GM19043 (cell line): ENCODE measurements at regions not wholly inside any gene's neighbourhood (a gene's known extent, or its start where the extent isn't known, plus 50 kb on each side); places are given as distances from the start of the nearest gene placed in this dataset.

ENCODE experiments used
- ATAC-seq: cut with Tn5 transposase; IDR thresholded peaks from one replicate; pipeline ENCODE4 v1.9.1; 2021; ENCODE audit warnings: low read depth; ENCODE audit not compliant: unreplicated experiment

- no peak for ATAC-seq
These were observed 80.2 kb upstream of the SORBS2 start for GRCh38 chr4:185892165-185892564.

- ATAC-seq: no peak
These were observed 81.5 kb upstream of the SORBS2 start for GRCh38 chr4:185893500-185893899.

DNA sequence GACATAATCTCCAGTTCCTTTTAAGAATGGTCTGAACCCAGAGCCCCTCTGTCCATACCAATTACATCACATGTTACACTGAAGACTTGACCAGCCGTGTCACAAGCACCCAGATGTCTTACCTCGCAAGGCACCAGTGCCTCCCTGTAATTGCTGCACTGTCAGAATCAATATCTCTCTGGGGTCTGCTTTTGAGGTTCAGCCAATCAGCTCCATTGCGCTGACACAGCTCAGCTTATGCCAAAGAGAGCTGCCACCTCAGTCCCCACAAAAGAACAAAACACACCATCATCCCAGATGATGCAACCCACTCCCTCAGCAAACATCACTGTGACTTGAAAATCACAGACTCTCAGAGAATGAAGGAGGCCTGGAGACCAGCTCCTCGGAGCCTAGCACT lies 82.5 kb upstream of the SORBS2 start:
- no peak for ATAC-seq

DNA sequence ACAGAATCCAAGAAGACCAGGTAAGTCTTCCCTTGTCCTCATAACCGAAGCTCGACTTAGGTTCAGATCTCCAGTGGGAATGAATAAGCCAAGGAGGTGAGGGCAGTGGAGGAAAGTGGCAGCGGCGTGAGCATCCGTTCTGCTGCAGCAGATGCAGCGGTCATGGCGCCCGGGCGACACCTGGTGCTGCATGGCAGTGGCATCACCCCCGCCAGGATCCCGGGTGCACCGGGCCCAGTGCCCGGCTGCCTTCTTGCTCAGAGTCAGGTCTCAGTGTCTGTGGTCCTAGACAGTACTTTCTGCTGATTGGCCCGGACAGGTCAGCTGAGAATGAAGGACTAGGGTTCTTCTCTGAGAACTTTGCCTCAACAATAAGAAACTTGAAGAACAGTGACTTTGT lies 83.4 kb upstream of the SORBS2 start:
- no peak for ATAC-seq

- ATAC-seq: no peak
These were observed 83.9 kb upstream of the SORBS2 start for GRCh38 chr4:185895866-185896265.

- ATAC-seq: no peak
These were observed 85.0 kb upstream of the SORBS2 start for GRCh38 chr4:185896817-185897488.

GRCh38 chr4:185898413-185898812 lies 86.4 kb upstream of the SORBS2 start:
- ATAC-seq: no peak

DNA sequence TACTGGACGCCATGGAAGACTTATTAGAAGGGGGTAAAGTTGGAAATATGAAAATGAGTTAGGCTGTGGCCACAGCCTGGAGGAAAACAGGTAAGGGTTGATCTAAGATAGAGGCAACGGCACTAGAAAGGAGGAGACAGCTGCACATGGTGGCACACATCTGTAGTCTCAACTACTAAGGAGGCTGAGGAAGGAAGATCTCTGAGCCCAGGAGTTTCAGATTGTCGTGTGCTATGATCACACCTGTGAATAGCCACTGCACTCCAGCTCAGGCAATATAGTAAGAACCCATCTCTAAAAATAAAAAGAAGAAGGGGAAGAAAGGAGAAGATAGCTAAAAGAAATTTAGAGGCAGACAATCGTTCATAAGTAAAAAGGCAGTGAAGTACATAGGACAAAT lies 87.8 kb upstream of the SORBS2 start:
- ATAC-seq: no peak

- ATAC-seq: no peak
These were observed 90.7 kb upstream of the SORBS2 start for GRCh38 chr4:185902654-185903053.

- ATAC-seq: no peak
These were observed 91.2 kb upstream of the SORBS2 start for GRCh38 chr4:185903205-185903604.

- no peak for ATAC-seq
These were observed 92.4 kb upstream of the SORBS2 start for GRCh38 chr4:185904381-185904780.

GRCh38 chr4:185909972-185910371 lies 98.0 kb upstream of the SORBS2 start:
- ATAC-seq: no peak

- no peak for ATAC-seq
These were observed 99.6 kb upstream of the SORBS2 start for GRCh38 chr4:185911556-185912064.

DNA sequence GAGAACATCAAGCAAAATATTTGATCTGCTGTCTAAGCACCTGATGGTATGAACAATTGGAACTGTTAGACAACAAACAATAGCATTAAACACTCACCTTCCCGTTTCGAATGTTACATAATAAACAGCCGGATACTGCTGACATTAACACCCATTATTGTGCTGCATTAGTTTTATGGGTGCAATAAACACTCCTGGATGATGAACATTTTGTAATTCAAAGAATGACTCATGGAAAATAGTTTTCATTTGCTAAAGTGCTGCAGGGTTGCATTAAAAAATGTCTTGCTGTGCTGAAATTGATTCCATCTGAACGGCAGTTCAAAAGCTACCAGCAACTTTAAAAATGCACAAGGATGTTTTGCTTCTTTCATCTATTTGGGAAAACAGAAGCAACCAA lies 100.8 kb upstream of the SORBS2 start:
- ATAC-seq: no peak

DNA sequence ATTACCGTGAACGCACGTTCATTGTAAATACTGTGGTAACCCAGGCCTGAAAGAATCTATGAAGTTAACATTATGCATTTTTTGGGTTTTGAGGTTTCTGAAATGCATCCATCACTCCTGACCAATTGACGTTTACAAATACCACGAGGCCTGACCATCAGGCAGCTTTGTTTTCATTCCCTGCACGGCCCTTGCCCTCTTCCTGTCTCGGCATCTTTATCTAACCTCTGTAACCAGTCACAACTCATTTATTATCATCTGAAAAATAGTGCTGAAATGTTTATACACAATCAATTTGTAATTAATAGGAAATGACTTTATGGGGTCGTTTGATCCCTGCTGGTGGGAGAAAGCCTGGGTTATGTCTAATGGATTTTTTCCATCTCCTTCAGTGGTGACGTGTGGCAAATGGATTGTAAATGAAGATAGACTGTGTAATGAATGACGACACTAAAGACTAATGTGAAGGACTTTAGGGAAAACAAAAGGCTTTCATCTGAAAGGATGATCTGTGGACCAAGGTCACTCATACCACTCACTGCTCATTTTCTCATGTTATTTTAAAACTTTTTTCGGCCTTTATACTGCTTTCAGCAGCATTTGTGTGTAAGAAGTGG lies 102.7 kb upstream of the SORBS2 start:
- no peak for ATAC-seq

- ATAC-seq: no peak
These were observed 103.3 kb upstream of the SORBS2 start for GRCh38 chr4:185915271-185915670.

- no peak for ATAC-seq
These were observed 103.8 kb upstream of the SORBS2 start for GRCh38 chr4:185915817-185916216.

- ATAC-seq: no peak
These were observed 104.2 kb upstream of the SORBS2 start for GRCh38 chr4:185916231-185916630.

DNA sequence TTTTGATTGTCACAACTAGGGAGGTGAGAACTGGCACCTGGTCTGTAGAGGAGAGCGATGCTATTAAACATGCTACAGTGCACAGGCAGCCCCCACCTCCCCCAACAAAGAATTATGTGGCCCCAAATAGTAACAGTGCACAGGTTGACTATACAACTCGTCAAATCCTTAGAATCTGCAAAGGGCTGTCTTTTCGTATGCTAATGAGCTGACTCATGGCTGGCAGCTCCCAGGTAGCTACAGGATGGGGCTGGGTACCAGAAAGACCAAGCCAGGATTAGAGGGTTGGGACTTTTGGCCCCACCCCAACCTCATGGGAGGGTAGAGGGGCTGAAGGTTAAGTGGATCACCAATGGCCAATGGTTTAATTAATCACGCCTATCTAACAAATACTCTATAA lies 104.7 kb upstream of the SORBS2 start:
- no peak for ATAC-seq

DNA sequence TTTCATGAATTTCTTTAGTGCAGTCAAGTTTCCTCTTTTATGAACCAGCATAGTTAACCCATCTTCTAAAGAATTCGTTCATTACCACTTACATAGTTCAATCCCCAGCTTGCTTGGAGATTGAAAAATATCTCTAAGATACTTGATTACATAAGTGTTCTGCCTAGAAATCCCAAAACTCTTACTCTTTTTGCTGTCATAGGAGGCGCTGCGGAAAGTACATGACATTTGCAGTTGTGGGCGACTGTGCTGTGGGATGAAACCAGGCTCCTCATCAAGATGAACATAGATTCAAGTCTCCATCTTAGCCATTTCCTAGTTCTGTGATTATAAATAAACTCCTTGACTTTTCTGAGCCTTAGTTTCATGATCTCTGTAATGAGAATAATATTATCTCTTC lies 107.1 kb upstream of the SORBS2 start:
- ATAC-seq: no peak

DNA sequence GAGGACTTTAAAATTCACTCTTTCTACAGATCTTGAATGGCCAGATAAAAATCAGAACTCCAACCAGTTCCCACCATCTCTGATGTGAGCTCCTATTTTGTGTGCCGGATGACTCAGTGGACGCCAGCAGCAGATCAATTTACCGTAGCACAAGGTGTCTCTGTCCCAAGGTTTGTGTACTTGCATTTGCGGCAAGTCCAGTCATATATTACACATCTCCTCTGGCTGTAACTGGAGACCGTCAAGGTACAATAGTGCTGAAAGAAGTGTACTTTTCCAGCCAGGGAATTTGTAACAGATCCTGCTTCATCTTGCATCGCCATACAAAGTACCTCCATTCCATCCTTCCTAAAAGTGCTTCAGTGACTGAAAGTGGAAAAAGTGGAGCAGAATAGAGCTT lies 108.2 kb upstream of the SORBS2 start:
- no peak for ATAC-seq

GRCh38 chr4:185920691-185921260 lies 108.8 kb upstream of the SORBS2 start:
- no peak for ATAC-seq
